H9 (cell line): ENCODE measurements at regions not wholly inside any gene's neighbourhood (a gene's known extent, or its start where the extent isn't known, plus 50 kb on each side); places are given as distances from the start of the nearest gene placed in this dataset.

Experiments used
- DNase-seq: peaks from one replicate; pipeline ENCODE4 v3.0.0-alpha.2; 2017
- H2AFZ ChIP-seq: one replicate; pipeline ENCODE4 v1.6.1; 2013; ENCODE audit warnings: mild to moderate bottlenecking, low read length, control low read depth, moderate library complexity
- H2AK5ac ChIP-seq: 2 replicates; pipeline ENCODE4 v1.6.1; 2013; ENCODE audit warnings: low read length, control low read depth, mixed read lengths; ENCODE audit not compliant: insufficient read length
- H2BK120ac ChIP-seq: one replicate; pipeline ENCODE4 v1.6.1; 2013; ENCODE audit warnings: low read depth, mild to moderate bottlenecking, low read length, control low read depth, inconsistent platforms; ENCODE audit not compliant: poor library complexity, severe bottlenecking
- H2BK12ac ChIP-seq: 2 replicates; pipeline ENCODE4 v1.6.1; 2013; ENCODE audit warnings: low read length, control low read depth, mixed read lengths, low read depth; ENCODE audit not compliant: insufficient read length
- H2BK15ac ChIP-seq: 2 replicates; pipeline ENCODE4 v1.6.1; 2013; ENCODE audit warnings: low read depth, low read length, control low read depth
- H2BK20ac ChIP-seq: one replicate; pipeline ENCODE4 v1.6.1; 2013; ENCODE audit warnings: low read depth, mild to moderate bottlenecking, low read length, control low read depth, inconsistent platforms; ENCODE audit not compliant: poor library complexity, severe bottlenecking
- H2BK5ac ChIP-seq: 2 replicates; pipeline ENCODE4 v1.6.1; 2013; ENCODE audit warnings: low read length, control low read depth, mixed read lengths; ENCODE audit not compliant: insufficient read length
- H3K14ac ChIP-seq: 2 replicates; pipeline ENCODE4 v1.6.1; 2013; ENCODE audit warnings: low read length, control low read depth; ENCODE audit not compliant: insufficient read depth
- H3K18ac ChIP-seq: 2 replicates; pipeline ENCODE4 v1.6.1; 2013; ENCODE audit warnings: low read depth, mild to moderate bottlenecking, mixed read lengths, low read length, control low read depth; ENCODE audit not compliant: insufficient read length
- H3K23ac ChIP-seq: 2 replicates; pipeline ENCODE4 v1.6.1; 2013; ENCODE audit warnings: low read length, control low read depth, mixed read lengths, low read depth; ENCODE audit not compliant: insufficient read length
- H3K23me2 ChIP-seq: 2 replicates; pipeline ENCODE4 v1.6.1; 2013; ENCODE audit warnings: low read depth, mild to moderate bottlenecking, mixed read lengths, low read length, control low read depth; ENCODE audit not compliant: insufficient read length, poor library complexity, severe bottlenecking
- H3K27ac ChIP-seq: 2 replicates; pipeline ENCODE4 v1.5.1; 2013; ENCODE audit warnings: low read length, control low read depth, mixed read lengths, low read depth; ENCODE audit not compliant: insufficient read length
- H3K27me3 ChIP-seq: 2 replicates; pipeline ENCODE4 v1.6.1; 2013; ENCODE audit warnings: low read length, control low read depth, inconsistent platforms; ENCODE audit not compliant: insufficient read depth
- H3K4ac ChIP-seq: 2 replicates; pipeline ENCODE4 v1.6.1; 2013; ENCODE audit warnings: low read depth, mild to moderate bottlenecking, control low read depth, inconsistent platforms, low read length, moderate library complexity
- H3K4me1 ChIP-seq: 2 replicates; pipeline ENCODE4 v1.6.1; 2013; ENCODE audit warnings: low read length, control low read depth, inconsistent platforms; ENCODE audit not compliant: insufficient read depth
- H3K4me2 ChIP-seq: 2 replicates; pipeline ENCODE4 v1.6.1; 2013; ENCODE audit warnings: low read length, control low read depth, mixed read lengths; ENCODE audit not compliant: insufficient read length, insufficient read depth
- H3K56ac ChIP-seq: 2 replicates; pipeline ENCODE4 v1.6.1; 2013; ENCODE audit warnings: low read depth, mild to moderate bottlenecking, mixed read lengths, low read length, control low read depth; ENCODE audit not compliant: insufficient read length
- H3K79me1 ChIP-seq: 2 replicates; pipeline ENCODE4 v1.6.1; 2013; ENCODE audit warnings: low read depth, mild to moderate bottlenecking, moderate library complexity, low read length, control low read depth, inconsistent platforms; ENCODE audit not compliant: insufficient read depth, poor library complexity, severe bottlenecking
- H3K79me2 ChIP-seq: 2 replicates; pipeline ENCODE4 v1.6.1; 2013; ENCODE audit warnings: low read length, control low read depth, inconsistent platforms; ENCODE audit not compliant: insufficient read depth
- H3K9ac ChIP-seq: 2 replicates; pipeline ENCODE4 v1.6.1; 2013; ENCODE audit warnings: low read length, control low read depth, mixed read lengths; ENCODE audit not compliant: insufficient read length; ENCODE audit errors: extremely low read depth
- H3K9me3 ChIP-seq: one replicate; pipeline ENCODE4 v1.6.1; 2013; ENCODE audit warnings: low read depth, low read length, inconsistent platforms; ENCODE audit not compliant: control insufficient read depth
- H3T11ph ChIP-seq: one replicate; pipeline ENCODE4 v1.6.1; 2013; ENCODE audit warnings: mild to moderate bottlenecking, low read length, control low read depth, inconsistent platforms
- H4K20me1 ChIP-seq: one replicate; pipeline ENCODE4 v1.6.1; 2013; ENCODE audit not compliant: control insufficient read depth, insufficient read length, insufficient read depth
- H4K5ac ChIP-seq: 2 replicates; pipeline ENCODE4 v1.6.1; 2013; ENCODE audit warnings: low read depth, mild to moderate bottlenecking, mixed read lengths, low read length, control low read depth; ENCODE audit not compliant: insufficient read length
- H4K8ac ChIP-seq: replicated peaks from 2 replicates; pipeline ENCODE4 v1.6.1; 2013; ENCODE audit warnings: low read length, control low read depth, mixed read lengths, low read depth; ENCODE audit not compliant: insufficient read length
- H4K91ac ChIP-seq: 2 replicates; pipeline ENCODE4 v1.6.1; 2013; ENCODE audit warnings: low read depth, mild to moderate bottlenecking, moderate library complexity, mixed read lengths, low read length, control low read depth; ENCODE audit not compliant: insufficient read length
- H3K27ac Mint-ChIP-seq, 3 experiments: 2 replicates in 2 of 3; 3 replicates in 1 of 3; pipeline ENCODE4 v1.8.0; 2020 to 2021; ENCODE audit warnings: mixed read lengths in 3 of 3, mild to moderate bottlenecking in 1 of 3, moderate library complexity in 1 of 3
- H3K27me3 Mint-ChIP-seq: 2 replicates; pipeline ENCODE4 v1.8.0; 2021; ENCODE audit warnings: low read depth, mild to moderate bottlenecking, moderate library complexity, mixed read lengths
- H3K36me3 Mint-ChIP-seq, 3 experiments: 2 replicates in 2 of 3; 3 replicates in 1 of 3; pipeline ENCODE4 v1.8.0; 2020 to 2021; ENCODE audit warnings: low read depth in 3 of 3, mixed read lengths in 3 of 3; ENCODE audit not compliant: insufficient read depth in 1 of 3
- H3K4me1 Mint-ChIP-seq, 2 experiments: 2 replicates each; pipeline ENCODE4 v1.8.0; 2020; ENCODE audit warnings: mixed read lengths in 2 of 2
- H3K4me3 Mint-ChIP-seq, 2 experiments: 2 replicates in 1 of 2; 3 replicates in 1 of 2; pipeline ENCODE4 v1.8.0; 2020 to 2021; ENCODE audit warnings: mild to moderate bottlenecking in 2 of 2, mixed read lengths in 2 of 2, moderate library complexity in 1 of 2
- H3K9me3 Mint-ChIP-seq, 2 experiments: 2 replicates in 1 of 2; 3 replicates in 1 of 2; pipeline ENCODE4 v1.8.0; 2020; ENCODE audit warnings: mild to moderate bottlenecking in 2 of 2, mixed read lengths in 2 of 2, moderate library complexity in 1 of 2
- WGBS: extraction: QIAGEN DNeasy Blood & Tissue Kit; methylation state at CpG from one replicate; pipeline ENCODE4 v1.1.7; 2013; ENCODE audit warnings: missing lambda C conversion rate, low lambda C conversion rate, mixed read lengths; ENCODE audit not compliant: insufficient read length; ENCODE audit errors: extremely low coverage; 5-methylcytosine and 5-hydroxymethylcytosine counted together
- TF ChIP-seq, protein P1 (sequence below): fragments of 200-600 bp; sonication (generic); conservative IDR thresholded peaks from 3 replicates; pipeline ENCODE4 v1.8.0; 2021; ENCODE audit warnings: antibody characterized with exemption, mild to moderate bottlenecking

DNA sequence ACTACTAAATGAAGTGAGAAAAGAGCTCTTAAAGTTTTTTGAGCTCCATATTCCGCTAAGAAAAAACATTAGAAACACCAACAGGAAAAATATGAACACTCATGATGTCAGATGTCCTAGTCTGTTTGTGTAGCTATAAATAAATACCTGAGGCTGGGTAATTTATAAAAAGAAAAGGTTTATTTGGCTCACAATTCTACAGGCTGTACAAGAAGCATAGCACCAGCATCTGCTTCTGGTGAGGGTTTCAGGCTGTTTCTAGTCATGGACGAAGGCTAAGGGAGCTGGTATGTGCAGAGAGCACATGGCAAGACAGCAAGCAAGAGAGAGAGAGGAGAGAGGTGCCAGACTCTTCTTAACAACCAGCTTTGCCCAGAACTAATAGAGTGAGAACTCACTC is 186.2 kb downstream of the PLK2 start:
- no peak overlapping the region for H2BK15ac ChIP-seq
- H3K79me2 ChIP-seq = no peaks in the 10 kb centered on the region
- no peak overlapping the region for H4K91ac ChIP-seq
- H2BK120ac ChIP-seq = no peak overlapping the region
- Mint-ChIP-seq H3K27me3 (no peaks in the 10 kb centered on the region; the same call in 1 of the 2 replicates), H3K4me1 (no peaks in the 10 kb centered on the region), H3K36me3 (no peaks in the 10 kb centered on the region; a peak in 2 of 7 replicates), H3K9me3 (no peaks in the 10 kb centered on the region; a peak in 1 of 5 replicates), H3K4me3 (no peak overlapping the region), H3K27ac (0 out of 7 replicates have a peak overlapping the region, but pooled peaks of 1 of the 3 experiments have one; percentile 73)
- H3K23me2 ChIP-seq = no peaks in the 10 kb centered on the region
- no peak overlapping the region for H2AK5ac ChIP-seq
- no peak overlapping the region for H3K4ac ChIP-seq
- no peaks in the 10 kb centered on the region for H3K4me1 ChIP-seq
- no peak overlapping the region for H4K8ac ChIP-seq
- no peak overlapping the region for H2BK12ac ChIP-seq
- no peaks in the 10 kb centered on the region for H3K9me3 ChIP-seq
- H3K4me2 ChIP-seq = no peak overlapping the region
- no peak overlapping the region for H4K5ac ChIP-seq
- no peaks in the 10 kb centered on the region for H3K27me3 ChIP-seq
- H3T11ph ChIP-seq = no peak overlapping the region
- H3K79me1 ChIP-seq = no peaks in the 10 kb centered on the region
- H2AFZ ChIP-seq = no peak overlapping the region
- TF ChIP-seq, protein P1, sequence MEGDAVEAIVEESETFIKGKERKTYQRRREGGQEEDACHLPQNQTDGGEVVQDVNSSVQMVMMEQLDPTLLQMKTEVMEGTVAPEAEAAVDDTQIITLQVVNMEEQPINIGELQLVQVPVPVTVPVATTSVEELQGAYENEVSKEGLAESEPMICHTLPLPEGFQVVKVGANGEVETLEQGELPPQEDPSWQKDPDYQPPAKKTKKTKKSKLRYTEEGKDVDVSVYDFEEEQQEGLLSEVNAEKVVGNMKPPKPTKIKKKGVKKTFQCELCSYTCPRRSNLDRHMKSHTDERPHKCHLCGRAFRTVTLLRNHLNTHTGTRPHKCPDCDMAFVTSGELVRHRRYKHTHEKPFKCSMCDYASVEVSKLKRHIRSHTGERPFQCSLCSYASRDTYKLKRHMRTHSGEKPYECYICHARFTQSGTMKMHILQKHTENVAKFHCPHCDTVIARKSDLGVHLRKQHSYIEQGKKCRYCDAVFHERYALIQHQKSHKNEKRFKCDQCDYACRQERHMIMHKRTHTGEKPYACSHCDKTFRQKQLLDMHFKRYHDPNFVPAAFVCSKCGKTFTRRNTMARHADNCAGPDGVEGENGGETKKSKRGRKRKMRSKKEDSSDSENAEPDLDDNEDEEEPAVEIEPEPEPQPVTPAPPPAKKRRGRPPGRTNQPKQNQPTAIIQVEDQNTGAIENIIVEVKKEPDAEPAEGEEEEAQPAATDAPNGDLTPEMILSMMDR = no peak
- H3K14ac ChIP-seq = no peak overlapping the region
- no peak for DNase-seq
- no peak overlapping the region for H3K9ac ChIP-seq
- no peak overlapping the region for H3K23ac ChIP-seq
- H3K18ac ChIP-seq = no peak overlapping the region
- no peak overlapping the region for H2BK5ac ChIP-seq
- WGBS = no CpG with 5 or more reads among the region's 2 CpGs
- no peaks in the 10 kb centered on the region for H4K20me1 ChIP-seq
- no peak overlapping the region for H2BK20ac ChIP-seq
- H3K27ac ChIP-seq = no peak overlapping the region
- no peak overlapping the region for H3K56ac ChIP-seq
